ENCODE measurements at regions not wholly inside any gene's neighbourhood (a gene's known extent, or its start where the extent isn't known, plus 50 kb on each side); places are given as distances from the start of the nearest gene placed in this dataset.

DNA sequence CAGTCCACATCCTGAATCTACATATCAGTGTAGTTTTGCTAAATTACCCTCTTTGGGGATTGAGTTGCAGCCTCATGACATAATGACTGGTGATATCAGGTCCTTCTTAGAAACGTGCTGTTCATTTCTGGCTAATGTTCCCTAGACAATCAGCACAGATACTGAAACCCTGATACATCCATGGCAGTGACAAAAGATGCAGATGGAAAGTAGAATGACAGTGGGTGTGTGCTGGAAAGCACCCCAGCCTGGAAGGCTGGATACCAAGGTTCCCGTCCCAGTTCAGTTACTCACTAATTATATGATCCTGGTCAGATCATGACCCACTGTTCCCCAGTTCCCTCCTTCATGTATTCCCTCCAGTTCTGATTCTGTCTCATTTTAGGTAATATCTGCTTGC is 198.2 kb upstream of the FGGY start:
- TF ChIP-seq, protein P1, sequence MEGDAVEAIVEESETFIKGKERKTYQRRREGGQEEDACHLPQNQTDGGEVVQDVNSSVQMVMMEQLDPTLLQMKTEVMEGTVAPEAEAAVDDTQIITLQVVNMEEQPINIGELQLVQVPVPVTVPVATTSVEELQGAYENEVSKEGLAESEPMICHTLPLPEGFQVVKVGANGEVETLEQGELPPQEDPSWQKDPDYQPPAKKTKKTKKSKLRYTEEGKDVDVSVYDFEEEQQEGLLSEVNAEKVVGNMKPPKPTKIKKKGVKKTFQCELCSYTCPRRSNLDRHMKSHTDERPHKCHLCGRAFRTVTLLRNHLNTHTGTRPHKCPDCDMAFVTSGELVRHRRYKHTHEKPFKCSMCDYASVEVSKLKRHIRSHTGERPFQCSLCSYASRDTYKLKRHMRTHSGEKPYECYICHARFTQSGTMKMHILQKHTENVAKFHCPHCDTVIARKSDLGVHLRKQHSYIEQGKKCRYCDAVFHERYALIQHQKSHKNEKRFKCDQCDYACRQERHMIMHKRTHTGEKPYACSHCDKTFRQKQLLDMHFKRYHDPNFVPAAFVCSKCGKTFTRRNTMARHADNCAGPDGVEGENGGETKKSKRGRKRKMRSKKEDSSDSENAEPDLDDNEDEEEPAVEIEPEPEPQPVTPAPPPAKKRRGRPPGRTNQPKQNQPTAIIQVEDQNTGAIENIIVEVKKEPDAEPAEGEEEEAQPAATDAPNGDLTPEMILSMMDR (IDR thresholded peaks at IDR 0.05), result no peak
- TF ChIP-seq POLR2A (IDR thresholded peaks at IDR 0.05), result no peak

Data from tibial nerve (tissue), 3 donors.